ENCODE measurements at regions not wholly inside any gene's neighbourhood (a gene's known extent, or its start where the extent isn't known, plus 50 kb on each side); places are given as distances from the start of the nearest gene placed in this dataset.

GRCh38 chr4:122041312-122041711 is 89.5 kb upstream of the TRPC3 start:
- TF ChIP-seq CTCF (conservative IDR thresholded peaks at IDR 0.05; ENCODE audit: low read length) (no peak), EZH2phosphoT487 (IDR thresholded peaks at IDR 0.05; ENCODE audit: borderline replicate concordance) (no peak)

All from Loucy (cell line).